Thoracic aorta (tissue), 2 donors: ENCODE measurements at regions not wholly inside any gene's neighbourhood (a gene's known extent, or its start where the extent isn't known, plus 50 kb on each side); places are given as distances from the start of the nearest gene placed in this dataset.

Experiments used
- ATAC-seq: fragments of 150-250 bp; one replicate; pipeline ENCODE4 v1.8.0; 2017; ENCODE audit warnings: low read depth; ENCODE audit not compliant: insufficient number of reproducible peaks, low FRiP score
- DNase-seq: peaks from one replicate; pipeline ENCODE4 v3.0.0-alpha.2; 2020; ENCODE audit warnings: low spot score
- H3K27ac ChIP-seq, 2 donors: fragments of 200-600 bp; sonication (generic); 1 replicate in 1 of 2; 2 replicates in 1 of 2; pipeline ENCODE4 v1.5.1; 2016; ENCODE audit warnings: mild to moderate bottlenecking in 2 of 2, moderate library complexity in 2 of 2
- H3K27me3 ChIP-seq: fragments of 200-600 bp; sonication (generic); replicated peaks from 2 replicates; pipeline ENCODE4 v1.6.0; 2016; ENCODE audit warnings: mild to moderate bottlenecking; ENCODE audit not compliant: insufficient read depth
- H3K36me3 ChIP-seq: fragments of 200-600 bp; sonication (generic); one replicate; pipeline ENCODE4 v1.5.1; 2016
- H3K4me1 ChIP-seq, 2 donors: fragments of 200-600 bp; sonication (generic); 1 replicate in 1 of 2; 2 replicates in 1 of 2; pipeline versions ENCODE4 v1.5.1 to v1.6.0; 2016; ENCODE audit warnings: low read depth in 2 of 2, mild to moderate bottlenecking in 1 of 2; ENCODE audit not compliant: control insufficient read depth in 1 of 2
- H3K4me3 ChIP-seq: fragments of 200-600 bp; sonication (generic); 2 replicates; pipeline ENCODE4 v1.5.1; 2016; ENCODE audit warnings: mild to moderate bottlenecking
- H3K9me3 ChIP-seq: fragments of 200-600 bp; sonication (generic); 2 replicates; pipeline ENCODE4 v1.5.1; 2016
- CTCF ChIP-seq: fragments of 200-600 bp; sonication (generic); IDR thresholded peaks from one replicate; pipeline ENCODE4 v1.5.1; 2019; ENCODE audit warnings: antibody characterized with exemption

- Histone ChIP-seq H3K36me3 (no peaks in the 10 kb centered on the region), H3K27ac (no peak overlapping the region), H3K9me3 (no peaks in the 10 kb centered on the region), H3K4me1 (no peaks in the 10 kb centered on the region), H3K27me3 (no peaks in the 10 kb centered on the region), H3K4me3 (no peak overlapping the region)
- no peak for TF ChIP-seq CTCF
- DNase-seq = no peak
- no peak for ATAC-seq
These were observed 236.7 kb downstream of the OTUD1 start for GRCh38 chr10:23675585-23675984.

- DNase-seq = no peak
- H3K9me3 ChIP-seq = no peaks in the 10 kb centered on the region
- no peak for ATAC-seq
- no peaks in the 10 kb centered on the region for H3K27me3 ChIP-seq
- no peaks in the 10 kb centered on the region for H3K4me1 ChIP-seq
- no peak overlapping the region for H3K4me3 ChIP-seq
- H3K27ac ChIP-seq = no peak overlapping the region
- TF ChIP-seq CTCF = no peak
- no peaks in the 10 kb centered on the region for H3K36me3 ChIP-seq
These were observed 237.4 kb downstream of the OTUD1 start for GRCh38 chr10:23676296-23676695.

GRCh38 chr10:23686722-23687121, 247.8 kb downstream of the OTUD1 start:
- Histone ChIP-seq H3K4me3 (no peak overlapping the region), H3K27me3 (no peaks in the 10 kb centered on the region), H3K4me1 (no peaks in the 10 kb centered on the region), H3K27ac (no peak overlapping the region), H3K9me3 (no peaks in the 10 kb centered on the region), H3K36me3 (no peaks in the 10 kb centered on the region)
- no peak for TF ChIP-seq CTCF
- ATAC-seq = no peak
- no peak for DNase-seq

- no peak overlapping the region for H3K4me3 ChIP-seq
- no peaks in the 10 kb centered on the region for H3K9me3 ChIP-seq
- H3K36me3 ChIP-seq = no peaks in the 10 kb centered on the region
- H3K4me1 ChIP-seq = peaks cover 0 to 15% of the 10 kb centered on the region in 2 donors
- H3K27me3 ChIP-seq = peaks cover 4% of the 10 kb centered on the region
- DNase-seq (no peak), ATAC-seq (no peak)
- no peak for TF ChIP-seq CTCF
- no peak overlapping the region for H3K27ac ChIP-seq
These were observed 253.9 kb downstream of the OTUD1 start for GRCh38 chr10:23692736-23693135.

- no peak for TF ChIP-seq CTCF
- H3K36me3 ChIP-seq = no peaks in the 10 kb centered on the region
- H3K4me1 ChIP-seq = peaks cover 0 to 15% of the 10 kb centered on the region in 2 donors
- DNase-seq (no peak), ATAC-seq (no peak)
- H3K27ac ChIP-seq = no peak overlapping the region
- H3K9me3 ChIP-seq = no peaks in the 10 kb centered on the region
- no peak overlapping the region for H3K4me3 ChIP-seq
- H3K27me3 ChIP-seq = peaks cover 4% of the 10 kb centered on the region
These were observed 254.6 kb downstream of the OTUD1 start for GRCh38 chr10:23693501-23693901.
